ENCODE measurements at regions not wholly inside any gene's neighbourhood (a gene's known extent, or its start where the extent isn't known, plus 50 kb on each side); places are given as distances from the start of the nearest gene placed in this dataset.

GRCh38 chr12:47414511-47414910 is 291.3 kb downstream of the RPAP3 start:
- Histone ChIP-seq H3K27me3 (no peaks in the 10 kb centered on the region), H3K9me3 (no peaks in the 10 kb centered on the region), H3K27ac (no peak overlapping the region), H3K4me1 (no peaks in the 10 kb centered on the region), H3K4me3 (no peak overlapping the region), H3K36me3 (no peaks in the 10 kb centered on the region)
- no peak for TF ChIP-seq POLR2A (IDR thresholded peaks at IDR 0.05)
- TF ChIP-seq, protein P1, sequence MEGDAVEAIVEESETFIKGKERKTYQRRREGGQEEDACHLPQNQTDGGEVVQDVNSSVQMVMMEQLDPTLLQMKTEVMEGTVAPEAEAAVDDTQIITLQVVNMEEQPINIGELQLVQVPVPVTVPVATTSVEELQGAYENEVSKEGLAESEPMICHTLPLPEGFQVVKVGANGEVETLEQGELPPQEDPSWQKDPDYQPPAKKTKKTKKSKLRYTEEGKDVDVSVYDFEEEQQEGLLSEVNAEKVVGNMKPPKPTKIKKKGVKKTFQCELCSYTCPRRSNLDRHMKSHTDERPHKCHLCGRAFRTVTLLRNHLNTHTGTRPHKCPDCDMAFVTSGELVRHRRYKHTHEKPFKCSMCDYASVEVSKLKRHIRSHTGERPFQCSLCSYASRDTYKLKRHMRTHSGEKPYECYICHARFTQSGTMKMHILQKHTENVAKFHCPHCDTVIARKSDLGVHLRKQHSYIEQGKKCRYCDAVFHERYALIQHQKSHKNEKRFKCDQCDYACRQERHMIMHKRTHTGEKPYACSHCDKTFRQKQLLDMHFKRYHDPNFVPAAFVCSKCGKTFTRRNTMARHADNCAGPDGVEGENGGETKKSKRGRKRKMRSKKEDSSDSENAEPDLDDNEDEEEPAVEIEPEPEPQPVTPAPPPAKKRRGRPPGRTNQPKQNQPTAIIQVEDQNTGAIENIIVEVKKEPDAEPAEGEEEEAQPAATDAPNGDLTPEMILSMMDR (IDR thresholded peaks at IDR 0.05 in 4 of 5, conservative IDR thresholded peaks at IDR 0.05 in 1 of 5), result no peak
- no peak for DNase-seq
- intact Hi-C loops (cut with DNase I; ENCODE audit: low total_unique reads) (no loop called here), in situ Hi-C loops (cut with MboI; ENCODE audit: low sequenced_read_pairs in 4 of 4) (loop anchor here in 1 of 4 donors (10.0 kb wide), 1 partner anchor 90 kb away; no protein-coding TSS in a partner anchor)
- ATAC-seq, result no peak

DNA sequence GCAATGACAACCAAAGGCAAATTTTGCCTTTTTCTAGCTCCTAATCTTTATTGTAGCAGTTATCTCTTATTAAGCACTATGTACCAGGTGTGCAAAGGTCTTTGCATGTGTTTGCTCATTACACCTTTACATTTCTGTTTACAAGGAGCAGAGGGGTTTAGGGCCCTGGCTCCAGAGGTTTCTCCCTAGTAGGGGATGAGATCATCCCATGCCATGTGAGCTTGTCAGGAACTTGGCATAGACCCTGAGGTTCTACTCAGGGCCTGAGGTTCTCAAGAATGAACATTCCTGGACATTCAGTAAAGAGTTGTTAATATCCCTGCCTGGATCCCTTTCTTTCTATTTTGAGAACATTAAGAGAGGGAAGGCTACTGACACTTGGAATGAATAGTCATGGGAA is 292.0 kb downstream of the RPAP3 start:
- H3K4me1 ChIP-seq, result no peaks in the 10 kb centered on the region
- TF ChIP-seq, protein P1 (IDR thresholded peaks at IDR 0.05 in 4 of 5, conservative IDR thresholded peaks at IDR 0.05 in 1 of 5), result no peak
- TF ChIP-seq POLR2A (IDR thresholded peaks at IDR 0.05), result no peak

DNA sequence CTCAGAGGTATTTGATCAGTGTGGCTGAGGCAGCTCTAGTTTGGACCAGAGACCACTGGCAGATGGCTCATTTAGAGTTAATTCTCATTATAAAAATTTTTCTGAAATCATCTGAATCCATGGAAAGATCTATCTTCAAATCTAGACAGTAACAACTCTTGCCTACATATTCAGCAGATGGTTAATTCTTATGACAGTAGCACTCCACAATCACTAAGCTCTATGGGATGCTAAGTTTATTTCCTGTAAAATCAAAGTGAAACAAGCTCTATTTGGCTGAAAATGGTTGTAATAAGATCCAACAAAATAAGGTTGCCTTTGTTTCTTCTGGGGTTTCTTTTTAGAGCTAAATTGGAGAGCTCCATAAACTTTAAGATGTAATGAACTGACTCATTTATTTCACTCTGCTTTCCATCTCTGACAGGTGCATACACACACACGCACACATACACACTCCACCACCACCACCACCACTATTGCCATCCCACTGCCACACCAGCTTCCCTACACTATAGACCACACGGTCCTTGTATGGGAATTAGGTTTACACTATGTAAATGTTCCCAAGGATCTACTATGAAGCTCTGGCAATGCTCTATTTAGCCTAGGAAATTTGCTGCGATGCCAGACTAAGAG is 293.1 kb downstream of the RPAP3 start:
- Histone ChIP-seq H3K36me3 (no peaks in the 10 kb centered on the region), H3K27me3 (no peaks in the 10 kb centered on the region), H3K4me1 (no peaks in the 10 kb centered on the region), H3K27ac (no peak overlapping the region), H3K4me3 (no peak overlapping the region), H3K9me3 (no peaks in the 10 kb centered on the region)
- in situ Hi-C loops (cut with MboI; ENCODE audit: low sequenced_read_pairs in 4 of 4), result loop anchor here in 1 of 4 donors (10.0 kb wide), 1 partner anchor 88 kb away; no protein-coding TSS in a partner anchor
- no peak for ATAC-seq
- intact Hi-C loops (cut with DNase I; ENCODE audit: low total_unique reads), result no loop called here
- DNase-seq, result no peak
- TF ChIP-seq, protein P1 (IDR thresholded peaks at IDR 0.05 in 4 of 5, conservative IDR thresholded peaks at IDR 0.05 in 1 of 5), result no peak
- no peak for TF ChIP-seq POLR2A (IDR thresholded peaks at IDR 0.05)

More for the DNA sequence above, 292.0 kb downstream of the RPAP3 start:
- no peak for DNase-seq
- Histone ChIP-seq H3K27ac (no peak overlapping the region), H3K4me3 (no peak overlapping the region), H3K27me3 (no peaks in the 10 kb centered on the region), H3K9me3 (no peaks in the 10 kb centered on the region), H3K36me3 (no peaks in the 10 kb centered on the region)
- in situ Hi-C loops (cut with MboI; ENCODE audit: low sequenced_read_pairs in 4 of 4), result loop anchor here in 1 of 4 donors (10.0 kb wide), 1 partner anchor 89 kb away; no protein-coding TSS in a partner anchor
- no peak for ATAC-seq
- intact Hi-C loops (cut with DNase I; ENCODE audit: low total_unique reads), result no loop called here

DNA sequence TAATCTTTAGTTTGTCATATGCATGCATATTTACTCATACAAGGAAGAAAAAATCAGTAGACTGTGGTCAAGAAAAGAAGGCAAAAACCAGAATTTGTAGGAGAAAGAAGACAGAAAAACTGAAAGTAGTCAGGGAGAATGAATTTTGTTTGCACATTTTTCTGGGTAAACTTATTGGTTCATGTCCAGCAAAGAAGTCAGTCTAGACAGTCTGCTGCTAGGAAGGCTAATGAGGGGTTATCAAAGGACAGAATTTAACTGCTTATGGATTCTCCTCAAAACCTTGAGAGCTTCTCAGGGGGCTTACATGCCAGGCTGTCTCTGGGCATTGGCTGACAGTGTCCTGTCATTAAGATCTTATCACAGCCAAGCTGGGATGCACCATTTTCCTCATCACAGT is 293.9 kb downstream of the RPAP3 start:
- TF ChIP-seq POLR2A (IDR thresholded peaks at IDR 0.05), result no peak
- TF ChIP-seq, protein P1 (IDR thresholded peaks at IDR 0.05 in 4 of 5, conservative IDR thresholded peaks at IDR 0.05 in 1 of 5), result no peak
- in situ Hi-C loops (cut with MboI; ENCODE audit: low sequenced_read_pairs in 4 of 4), result loop anchor here in 1 of 4 donors (10.0 kb wide), 1 partner anchor 87 kb away; no protein-coding TSS in a partner anchor

More for the DNA sequence above, 293.9 kb downstream of the RPAP3 start:
- no peak for DNase-seq
- Histone ChIP-seq H3K27me3 (no peaks in the 10 kb centered on the region), H3K4me3 (no peak overlapping the region), H3K9me3 (no peaks in the 10 kb centered on the region), H3K4me1 (no peaks in the 10 kb centered on the region), H3K36me3 (no peaks in the 10 kb centered on the region), H3K27ac (no peak overlapping the region)
- intact Hi-C loops (cut with DNase I; ENCODE audit: low total_unique reads), result no loop called here
- no peak for ATAC-seq

Measured in gastrocnemius medialis (tissue), 4 donors.